ENCODE measurements at regions not wholly inside any gene's neighbourhood (a gene's known extent, or its start where the extent isn't known, plus 50 kb on each side); places are given as distances from the start of the nearest gene placed in this dataset.

DNA sequence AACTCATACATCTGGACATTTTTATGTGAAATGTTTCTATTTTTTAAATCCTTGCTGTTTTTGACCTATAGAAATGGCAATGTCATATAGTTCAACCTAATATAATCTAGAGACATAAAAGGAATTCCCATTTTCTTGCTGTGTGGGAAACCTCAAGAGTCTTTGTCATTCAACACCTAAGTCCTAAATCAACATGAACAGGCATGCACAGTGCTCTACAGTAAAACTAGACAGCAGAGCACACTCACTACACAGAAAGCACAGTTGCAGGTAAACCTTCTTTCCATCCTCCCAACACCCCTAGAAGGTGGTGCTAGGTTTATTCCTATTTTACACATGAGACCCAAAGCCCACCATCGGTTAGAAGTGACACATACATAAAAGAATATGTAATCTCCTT is 79.1 kb upstream of the C1QTNF7 start:
- TF ChIP-seq, protein P1, sequence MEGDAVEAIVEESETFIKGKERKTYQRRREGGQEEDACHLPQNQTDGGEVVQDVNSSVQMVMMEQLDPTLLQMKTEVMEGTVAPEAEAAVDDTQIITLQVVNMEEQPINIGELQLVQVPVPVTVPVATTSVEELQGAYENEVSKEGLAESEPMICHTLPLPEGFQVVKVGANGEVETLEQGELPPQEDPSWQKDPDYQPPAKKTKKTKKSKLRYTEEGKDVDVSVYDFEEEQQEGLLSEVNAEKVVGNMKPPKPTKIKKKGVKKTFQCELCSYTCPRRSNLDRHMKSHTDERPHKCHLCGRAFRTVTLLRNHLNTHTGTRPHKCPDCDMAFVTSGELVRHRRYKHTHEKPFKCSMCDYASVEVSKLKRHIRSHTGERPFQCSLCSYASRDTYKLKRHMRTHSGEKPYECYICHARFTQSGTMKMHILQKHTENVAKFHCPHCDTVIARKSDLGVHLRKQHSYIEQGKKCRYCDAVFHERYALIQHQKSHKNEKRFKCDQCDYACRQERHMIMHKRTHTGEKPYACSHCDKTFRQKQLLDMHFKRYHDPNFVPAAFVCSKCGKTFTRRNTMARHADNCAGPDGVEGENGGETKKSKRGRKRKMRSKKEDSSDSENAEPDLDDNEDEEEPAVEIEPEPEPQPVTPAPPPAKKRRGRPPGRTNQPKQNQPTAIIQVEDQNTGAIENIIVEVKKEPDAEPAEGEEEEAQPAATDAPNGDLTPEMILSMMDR (conservative IDR thresholded peaks at IDR 0.05; ENCODE audit: low read length) = no peak
- no peak for TF ChIP-seq EZH2phosphoT487 (IDR thresholded peaks at IDR 0.05; ENCODE audit: borderline replicate concordance)
